ENCODE measurements at regions not wholly inside any gene's neighbourhood (a gene's known extent, or its start where the extent isn't known, plus 50 kb on each side); places are given as distances from the start of the nearest gene placed in this dataset.

DNA sequence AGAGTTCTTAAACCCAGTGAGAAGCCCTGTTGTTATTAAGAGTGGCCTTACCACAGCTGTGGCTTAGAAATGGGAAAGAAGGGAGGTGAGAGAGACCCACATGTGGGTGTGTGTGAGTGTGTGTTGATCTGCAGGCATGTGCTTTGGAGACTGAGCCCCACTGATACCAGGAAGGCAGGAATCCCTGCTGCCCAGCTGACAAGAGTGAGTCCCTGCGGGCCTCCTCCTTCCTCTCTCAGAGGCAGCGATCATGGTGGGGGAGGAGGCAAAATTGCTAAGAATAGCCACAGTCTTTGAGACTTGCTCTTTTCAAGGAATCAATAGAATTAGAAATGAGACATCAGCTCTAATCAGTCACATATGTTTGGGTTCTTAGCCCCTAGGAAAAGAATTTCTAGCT, 87.0 kb upstream of the WARS2 start:
- no peak for TF ChIP-seq YY1 (IDR thresholded peaks at IDR 0.05; ENCODE audit: low read depth, low read length)
- TF ChIP-seq, protein P1, sequence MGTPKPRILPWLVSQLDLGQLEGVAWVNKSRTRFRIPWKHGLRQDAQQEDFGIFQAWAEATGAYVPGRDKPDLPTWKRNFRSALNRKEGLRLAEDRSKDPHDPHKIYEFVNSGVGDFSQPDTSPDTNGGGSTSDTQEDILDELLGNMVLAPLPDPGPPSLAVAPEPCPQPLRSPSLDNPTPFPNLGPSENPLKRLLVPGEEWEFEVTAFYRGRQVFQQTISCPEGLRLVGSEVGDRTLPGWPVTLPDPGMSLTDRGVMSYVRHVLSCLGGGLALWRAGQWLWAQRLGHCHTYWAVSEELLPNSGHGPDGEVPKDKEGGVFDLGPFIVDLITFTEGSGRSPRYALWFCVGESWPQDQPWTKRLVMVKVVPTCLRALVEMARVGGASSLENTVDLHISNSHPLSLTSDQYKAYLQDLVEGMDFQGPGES (IDR thresholded peaks at IDR 0.05): no peak
- no peak for TF ChIP-seq MYB (IDR thresholded peaks at IDR 0.05; ENCODE audit: borderline replicate concordance, low read depth, low read length)
- TF ChIP-seq PBX3 (IDR thresholded peaks at IDR 0.05; ENCODE audit: insufficient replicate concordance, low read depth, low read length): no peak
- TF ChIP-seq, protein P2, sequence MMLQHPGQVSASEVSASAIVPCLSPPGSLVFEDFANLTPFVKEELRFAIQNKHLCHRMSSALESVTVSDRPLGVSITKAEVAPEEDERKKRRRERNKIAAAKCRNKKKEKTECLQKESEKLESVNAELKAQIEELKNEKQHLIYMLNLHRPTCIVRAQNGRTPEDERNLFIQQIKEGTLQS (IDR thresholded peaks at IDR 0.05; ENCODE audit: borderline replicate concordance, extremely low read depth, low read depth, low read length): no peak
- no peak for TF ChIP-seq HCFC1 (IDR thresholded peaks at IDR 0.05; ENCODE audit: low read length)
- no peak for TF ChIP-seq TAF1 (IDR thresholded peaks at IDR 0.05; ENCODE audit: borderline replicate concordance, low read depth, low read length)
- TF ChIP-seq SREBF2 (IDR thresholded peaks at IDR 0.05; ENCODE audit: low read length): no peak

Measured in GM12878 (cell line).